ENCODE measurements at regions not wholly inside any gene's neighbourhood (a gene's known extent, or its start where the extent isn't known, plus 50 kb on each side); places are given as distances from the start of the nearest gene placed in this dataset.

DNA sequence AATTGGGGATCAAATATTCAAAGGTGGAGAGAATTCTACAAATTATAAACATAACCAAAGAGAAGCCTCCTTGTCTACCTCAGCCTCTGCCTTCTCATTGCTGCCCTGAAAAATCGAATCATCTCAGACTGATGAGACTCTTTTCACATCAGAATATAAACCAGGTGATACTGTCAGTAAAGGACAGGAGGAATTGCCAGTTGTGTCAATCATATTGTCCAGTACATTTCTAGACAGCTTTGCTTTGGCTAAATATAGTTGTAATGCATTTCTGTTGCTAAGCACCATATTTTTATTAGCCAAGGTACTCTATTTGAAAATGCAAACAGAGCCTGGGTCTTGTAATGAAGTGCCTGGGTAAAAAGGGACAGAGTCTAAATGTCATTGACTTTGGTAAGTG lies 92.6 kb upstream of the TLK1 start:
- Mint-ChIP-seq H3K27ac (no peak overlapping the region), H3K36me3 (ENCODE audit: insufficient read depth) (no peaks in the 10 kb centered on the region), H3K27me3 (no peaks in the 10 kb centered on the region), H3K4me3 (ENCODE audit: low read depth) (no peak overlapping the region), H3K4me1 (ENCODE audit: low read depth) (no peaks in the 10 kb centered on the region), H3K9me3 (ENCODE audit: low read depth) (peaks cover 3% of the 10 kb centered on the region)
- TF ChIP-seq, protein P1, sequence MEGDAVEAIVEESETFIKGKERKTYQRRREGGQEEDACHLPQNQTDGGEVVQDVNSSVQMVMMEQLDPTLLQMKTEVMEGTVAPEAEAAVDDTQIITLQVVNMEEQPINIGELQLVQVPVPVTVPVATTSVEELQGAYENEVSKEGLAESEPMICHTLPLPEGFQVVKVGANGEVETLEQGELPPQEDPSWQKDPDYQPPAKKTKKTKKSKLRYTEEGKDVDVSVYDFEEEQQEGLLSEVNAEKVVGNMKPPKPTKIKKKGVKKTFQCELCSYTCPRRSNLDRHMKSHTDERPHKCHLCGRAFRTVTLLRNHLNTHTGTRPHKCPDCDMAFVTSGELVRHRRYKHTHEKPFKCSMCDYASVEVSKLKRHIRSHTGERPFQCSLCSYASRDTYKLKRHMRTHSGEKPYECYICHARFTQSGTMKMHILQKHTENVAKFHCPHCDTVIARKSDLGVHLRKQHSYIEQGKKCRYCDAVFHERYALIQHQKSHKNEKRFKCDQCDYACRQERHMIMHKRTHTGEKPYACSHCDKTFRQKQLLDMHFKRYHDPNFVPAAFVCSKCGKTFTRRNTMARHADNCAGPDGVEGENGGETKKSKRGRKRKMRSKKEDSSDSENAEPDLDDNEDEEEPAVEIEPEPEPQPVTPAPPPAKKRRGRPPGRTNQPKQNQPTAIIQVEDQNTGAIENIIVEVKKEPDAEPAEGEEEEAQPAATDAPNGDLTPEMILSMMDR (IDR thresholded peaks at IDR 0.05; ENCODE audit: unreplicated experiment): no peak
- no peak for DNase-seq (ENCODE audit: low spot score, unreplicated experiment)

DNA sequence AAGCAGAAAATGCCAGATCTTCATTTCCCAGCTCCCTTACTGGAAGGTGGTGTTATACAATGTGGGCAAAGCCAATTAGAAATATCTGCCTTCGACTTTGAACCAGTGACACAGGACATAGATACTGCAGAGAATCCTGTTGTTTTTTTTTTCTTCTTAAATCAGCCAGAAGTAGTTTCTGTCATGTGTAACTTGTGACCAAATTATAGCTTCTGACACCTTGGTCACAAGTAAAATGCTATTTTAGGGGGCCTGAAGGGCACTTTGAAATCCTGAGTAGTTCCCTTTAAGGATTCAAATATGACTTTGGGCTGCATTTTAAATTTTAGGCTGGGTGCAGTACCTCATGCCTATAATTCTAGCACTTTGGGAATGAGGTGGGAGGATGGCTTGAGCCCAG lies 89.0 kb upstream of the TLK1 start:
- H3K27ac Mint-ChIP-seq: no peak overlapping the region
- no peak for DNase-seq (ENCODE audit: low spot score, unreplicated experiment)
- peaks cover 2% of the 10 kb centered on the region for H3K36me3 Mint-ChIP-seq (ENCODE audit: insufficient read depth)
- no peaks in the 10 kb centered on the region for H3K27me3 Mint-ChIP-seq
- peaks cover 13% of the 10 kb centered on the region for H3K9me3 Mint-ChIP-seq (ENCODE audit: low read depth)
- no peaks in the 10 kb centered on the region for H3K4me1 Mint-ChIP-seq (ENCODE audit: low read depth)
- TF ChIP-seq, protein P1 (IDR thresholded peaks at IDR 0.05; ENCODE audit: unreplicated experiment): no peak
- H3K4me3 Mint-ChIP-seq (ENCODE audit: low read depth): no peak overlapping the region

DNA sequence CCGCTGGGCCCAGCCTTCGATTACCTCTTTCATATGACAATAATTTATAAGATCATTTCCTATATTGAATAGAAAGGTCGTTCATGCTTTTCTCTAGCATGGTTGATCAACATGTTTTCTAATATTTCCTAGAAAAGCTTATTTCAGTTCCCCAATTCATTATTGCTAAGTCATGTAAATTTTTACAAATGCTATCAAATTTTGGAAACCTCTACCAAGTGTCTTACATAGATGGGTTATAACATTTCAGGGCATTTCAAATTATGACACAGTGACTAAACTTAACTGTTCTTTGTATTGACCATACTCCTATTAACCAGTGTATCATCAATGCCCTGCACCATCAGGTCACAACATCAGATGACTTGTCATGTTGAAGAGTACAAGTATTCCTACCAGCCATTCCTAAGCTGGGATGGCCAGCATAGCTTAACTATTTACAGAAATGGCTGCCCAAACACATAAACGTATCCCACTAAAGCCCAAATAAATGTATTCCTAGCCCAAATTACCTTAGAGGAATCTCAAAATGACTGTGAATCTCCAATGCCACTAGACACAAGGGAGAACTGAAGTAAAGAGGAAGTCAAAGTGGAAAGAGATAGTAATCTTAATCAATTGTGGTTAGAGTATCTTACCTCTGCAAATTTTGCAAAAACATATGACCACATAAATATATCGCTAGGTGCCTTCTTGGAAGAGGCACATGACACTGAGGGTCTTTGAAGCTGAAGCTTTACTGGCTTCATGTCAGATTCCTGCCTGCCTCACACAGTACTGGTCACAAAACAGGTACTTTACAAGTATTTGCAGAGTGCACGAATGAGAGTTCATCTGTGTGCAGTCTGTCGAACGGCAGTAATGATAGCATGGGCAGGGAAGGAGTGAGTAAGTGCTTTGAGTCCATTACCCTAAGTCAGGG lies 87.3 kb upstream of the TLK1 start:
- DNase-seq (ENCODE audit: low spot score, unreplicated experiment): no peak
- TF ChIP-seq, protein P1 (IDR thresholded peaks at IDR 0.05; ENCODE audit: unreplicated experiment): no peak
- no peaks in the 10 kb centered on the region for H3K4me1 Mint-ChIP-seq (ENCODE audit: low read depth)
- peaks cover 2% of the 10 kb centered on the region for H3K36me3 Mint-ChIP-seq (ENCODE audit: insufficient read depth)
- no peak overlapping the region for H3K27ac Mint-ChIP-seq
- H3K9me3 Mint-ChIP-seq (ENCODE audit: low read depth): peaks cover 17% of the 10 kb centered on the region
- H3K27me3 Mint-ChIP-seq: no peaks in the 10 kb centered on the region
- H3K4me3 Mint-ChIP-seq (ENCODE audit: low read depth): no peak overlapping the region

DNA sequence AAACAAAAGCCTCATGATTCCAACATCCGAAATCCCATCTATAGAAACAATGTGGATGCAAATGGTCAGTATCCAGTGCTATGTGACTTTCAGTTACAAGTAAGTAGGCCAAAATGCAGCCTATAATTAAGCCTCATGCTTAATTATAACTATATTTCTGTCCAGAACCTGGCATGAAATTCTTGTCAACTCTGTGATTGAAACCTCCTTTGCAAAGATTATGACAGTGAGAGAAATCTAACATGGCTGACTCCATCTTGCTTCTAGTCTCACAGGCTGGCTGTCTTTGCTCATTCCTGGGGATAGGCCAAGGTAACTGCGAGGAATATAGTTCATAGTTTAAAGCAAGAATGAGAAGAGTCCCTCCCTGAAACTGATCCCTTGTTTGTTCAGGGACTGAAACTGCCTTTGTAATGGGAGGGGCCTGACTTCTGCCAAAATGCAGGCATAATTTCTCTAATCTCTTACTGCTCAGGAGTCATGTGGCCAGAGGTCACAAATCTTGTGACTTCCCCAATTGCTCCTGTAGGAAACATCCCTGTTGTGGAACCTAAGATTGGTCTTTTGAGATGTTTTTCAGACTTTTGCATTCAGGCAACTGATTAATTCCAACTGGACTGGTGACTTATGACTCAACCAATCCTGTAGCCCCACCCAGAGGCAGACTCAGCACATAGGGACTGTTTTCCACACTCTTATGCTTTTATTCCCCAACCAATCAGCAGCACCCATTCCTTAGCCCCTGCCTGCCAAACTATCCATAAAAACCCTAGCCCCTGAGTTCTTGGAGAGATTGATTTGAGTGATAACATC lies 84.5 kb upstream of the TLK1 start:
- H3K27ac Mint-ChIP-seq: no peak overlapping the region
- peaks cover 2% of the 10 kb centered on the region for H3K36me3 Mint-ChIP-seq (ENCODE audit: insufficient read depth)
- no peak overlapping the region for H3K4me3 Mint-ChIP-seq (ENCODE audit: low read depth)
- H3K4me1 Mint-ChIP-seq (ENCODE audit: low read depth): no peaks in the 10 kb centered on the region
- no peak for DNase-seq (ENCODE audit: low spot score, unreplicated experiment)
- TF ChIP-seq, protein P1 (IDR thresholded peaks at IDR 0.05; ENCODE audit: unreplicated experiment): no peak
- no peaks in the 10 kb centered on the region for H3K27me3 Mint-ChIP-seq
- H3K9me3 Mint-ChIP-seq (ENCODE audit: low read depth): peaks cover 17% of the 10 kb centered on the region

GRCh38 chr2:171244466-171244969 lies 83.8 kb upstream of the TLK1 start:
- Mint-ChIP-seq H3K4me1 (ENCODE audit: low read depth) (no peaks in the 10 kb centered on the region), H3K4me3 (ENCODE audit: low read depth) (no peak overlapping the region), H3K36me3 (ENCODE audit: insufficient read depth) (peaks cover 2% of the 10 kb centered on the region), H3K27ac (no peak overlapping the region), H3K27me3 (no peaks in the 10 kb centered on the region), H3K9me3 (ENCODE audit: low read depth) (peaks cover 17% of the 10 kb centered on the region)
- DNase-seq (ENCODE audit: low spot score, unreplicated experiment): no peak
- TF ChIP-seq, protein P1 (IDR thresholded peaks at IDR 0.05; ENCODE audit: unreplicated experiment): no peak

Measured in progenitor cell of endocrine pancreas (in vitro differentiated cells).